RWPE2 (cell line): ENCODE measurements at regions not wholly inside any gene's neighbourhood (a gene's known extent, or its start where the extent isn't known, plus 50 kb on each side); places are given as distances from the start of the nearest gene placed in this dataset.

Source experiments
- ATAC-seq: fragments of 200-7000 bp; cut with Tn5 transposase; 3 replicates; pipeline ENCODE4 v1.9.1; 2021; ENCODE audit warnings: low read depth
- DNase-seq: peaks from one replicate; pipeline ENCODE4 v3.0.0-alpha.2; 2020; ENCODE audit warnings: low spot score
- H3K27ac ChIP-seq: fragments of 450-650 bp; 2 replicates; pipeline ENCODE4 v1.5.1; 2017; ENCODE audit warnings: mild to moderate bottlenecking; ENCODE audit not compliant: poor library complexity, severe bottlenecking
- H3K27me3 ChIP-seq: fragments of 250-450 bp; sonication (Bioruptor Pico); 2 replicates; pipeline ENCODE4 v1.5.1; 2021; ENCODE audit warnings: mild to moderate bottlenecking, moderate library complexity; ENCODE audit not compliant: insufficient read depth, poor library complexity, severe bottlenecking
- H3K36me3 ChIP-seq: fragments of 250-450 bp; sonication (Bioruptor Pico); 2 replicates; pipeline ENCODE4 v1.5.1; 2020; ENCODE audit warnings: low read depth, mild to moderate bottlenecking, moderate library complexity
- H3K4me1 ChIP-seq: fragments of 250-450 bp; sonication (Bioruptor Pico); 2 replicates; pipeline ENCODE4 v1.5.1; 2021; ENCODE audit warnings: mild to moderate bottlenecking, moderate library complexity; ENCODE audit not compliant: insufficient read depth, poor library complexity, severe bottlenecking
- H3K4me3 ChIP-seq: fragments of 250-450 bp; sonication (Bioruptor Pico); 2 replicates; pipeline ENCODE4 v1.5.1; 2021; ENCODE audit warnings: mild to moderate bottlenecking, moderate library complexity; ENCODE audit not compliant: severe bottlenecking
- H3K9me3 ChIP-seq: fragments of 250-450 bp; sonication (Bioruptor Pico); 2 replicates; pipeline ENCODE4 v1.5.1; 2021; ENCODE audit warnings: mild to moderate bottlenecking, moderate library complexity; ENCODE audit not compliant: severe bottlenecking
- TF ChIP-seq, protein P1 (sequence below): fragments of 450-650 bp; IDR thresholded peaks from one replicate; pipeline ENCODE4 v1.5.1; 2017; ENCODE audit warnings: mild to moderate bottlenecking, moderate library complexity; ENCODE audit not compliant: poor library complexity, severe bottlenecking

DNA sequence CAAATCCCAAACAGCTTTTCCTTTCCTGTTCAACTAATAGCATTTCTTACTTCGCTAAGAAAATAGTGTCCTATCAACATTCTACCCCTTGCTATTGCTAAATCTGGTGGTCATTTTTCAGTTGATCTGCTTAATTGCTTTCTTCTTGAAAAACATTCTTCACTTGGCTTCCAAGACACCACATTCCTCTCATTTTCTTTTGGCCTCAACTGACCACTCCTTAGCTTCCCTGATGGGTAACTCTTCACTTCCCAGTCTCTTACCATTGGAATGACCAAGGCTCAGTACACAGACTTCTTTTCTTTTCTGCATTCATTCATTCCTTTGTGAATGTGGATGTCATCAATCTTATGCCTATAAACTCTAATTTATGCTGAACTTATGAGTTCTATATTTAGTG, 230.8 kb upstream of the CDH2 start:
- DNase-seq (no peak), ATAC-seq (no peak)
- H3K4me3 ChIP-seq: no peak overlapping the region

DNA sequence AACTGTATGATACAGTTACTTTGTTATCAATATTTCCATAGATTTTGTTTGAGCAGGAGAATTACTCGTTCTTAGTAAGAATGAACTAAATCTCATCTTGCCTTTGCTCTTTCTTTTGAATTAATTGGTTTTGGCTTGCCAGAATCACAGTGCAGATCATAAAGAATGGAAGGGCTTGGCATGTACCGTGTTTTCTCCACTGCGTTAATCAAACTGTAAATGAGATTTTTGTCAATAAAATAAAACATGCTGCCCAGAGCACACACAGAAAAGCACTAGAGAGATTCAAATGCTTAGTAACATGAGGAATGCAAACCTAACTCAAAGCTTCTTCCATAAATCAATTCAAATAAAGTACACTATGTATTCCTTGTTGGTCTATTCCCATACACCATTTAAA, 229.6 kb upstream of the CDH2 start:
- TF ChIP-seq, protein P1, sequence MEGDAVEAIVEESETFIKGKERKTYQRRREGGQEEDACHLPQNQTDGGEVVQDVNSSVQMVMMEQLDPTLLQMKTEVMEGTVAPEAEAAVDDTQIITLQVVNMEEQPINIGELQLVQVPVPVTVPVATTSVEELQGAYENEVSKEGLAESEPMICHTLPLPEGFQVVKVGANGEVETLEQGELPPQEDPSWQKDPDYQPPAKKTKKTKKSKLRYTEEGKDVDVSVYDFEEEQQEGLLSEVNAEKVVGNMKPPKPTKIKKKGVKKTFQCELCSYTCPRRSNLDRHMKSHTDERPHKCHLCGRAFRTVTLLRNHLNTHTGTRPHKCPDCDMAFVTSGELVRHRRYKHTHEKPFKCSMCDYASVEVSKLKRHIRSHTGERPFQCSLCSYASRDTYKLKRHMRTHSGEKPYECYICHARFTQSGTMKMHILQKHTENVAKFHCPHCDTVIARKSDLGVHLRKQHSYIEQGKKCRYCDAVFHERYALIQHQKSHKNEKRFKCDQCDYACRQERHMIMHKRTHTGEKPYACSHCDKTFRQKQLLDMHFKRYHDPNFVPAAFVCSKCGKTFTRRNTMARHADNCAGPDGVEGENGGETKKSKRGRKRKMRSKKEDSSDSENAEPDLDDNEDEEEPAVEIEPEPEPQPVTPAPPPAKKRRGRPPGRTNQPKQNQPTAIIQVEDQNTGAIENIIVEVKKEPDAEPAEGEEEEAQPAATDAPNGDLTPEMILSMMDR: no peak
- ATAC-seq: no peak
- H3K4me1 ChIP-seq: no peaks in the 10 kb centered on the region

More for the DNA sequence above, 230.8 kb upstream of the CDH2 start:
- Histone ChIP-seq H3K9me3 (no peaks in the 10 kb centered on the region), H3K36me3 (no peaks in the 10 kb centered on the region), H3K4me1 (no peaks in the 10 kb centered on the region), H3K27me3 (no peaks in the 10 kb centered on the region), H3K27ac (no peak overlapping the region)
- TF ChIP-seq, protein P1: no peak

DNA sequence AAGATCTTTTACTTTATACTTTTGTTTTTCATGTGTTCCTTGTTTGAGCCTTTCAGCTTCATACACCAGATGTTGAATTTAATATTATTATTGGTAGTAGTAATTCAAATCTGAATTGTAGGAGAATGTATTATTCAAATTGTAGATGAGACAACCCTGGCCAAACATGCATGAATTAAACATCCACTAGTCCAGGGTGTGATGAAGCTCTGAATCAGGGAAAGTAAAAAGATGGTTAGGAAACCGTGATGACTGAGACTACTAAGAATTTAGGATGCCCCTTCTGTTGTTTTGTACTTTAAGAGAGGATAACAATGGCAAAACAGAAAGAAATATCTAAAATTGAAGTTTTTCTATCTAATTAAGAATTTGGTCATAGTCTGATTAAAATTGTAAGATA, 227.8 kb upstream of the CDH2 start:
- no peaks in the 10 kb centered on the region for H3K36me3 ChIP-seq
- TF ChIP-seq, protein P1: no peak
- ATAC-seq (no peak), DNase-seq (no peak)
- H3K27me3 ChIP-seq: no peaks in the 10 kb centered on the region
- no peaks in the 10 kb centered on the region for H3K4me1 ChIP-seq
- H3K27ac ChIP-seq: no peak overlapping the region
- no peaks in the 10 kb centered on the region for H3K9me3 ChIP-seq
- H3K4me3 ChIP-seq: no peak overlapping the region

More for the DNA sequence above, 229.6 kb upstream of the CDH2 start:
- H3K27ac ChIP-seq: no peak overlapping the region
- H3K9me3 ChIP-seq: no peaks in the 10 kb centered on the region
- no peaks in the 10 kb centered on the region for H3K36me3 ChIP-seq
- DNase-seq: no peak
- no peaks in the 10 kb centered on the region for H3K27me3 ChIP-seq
- H3K4me3 ChIP-seq: no peak overlapping the region

DNA sequence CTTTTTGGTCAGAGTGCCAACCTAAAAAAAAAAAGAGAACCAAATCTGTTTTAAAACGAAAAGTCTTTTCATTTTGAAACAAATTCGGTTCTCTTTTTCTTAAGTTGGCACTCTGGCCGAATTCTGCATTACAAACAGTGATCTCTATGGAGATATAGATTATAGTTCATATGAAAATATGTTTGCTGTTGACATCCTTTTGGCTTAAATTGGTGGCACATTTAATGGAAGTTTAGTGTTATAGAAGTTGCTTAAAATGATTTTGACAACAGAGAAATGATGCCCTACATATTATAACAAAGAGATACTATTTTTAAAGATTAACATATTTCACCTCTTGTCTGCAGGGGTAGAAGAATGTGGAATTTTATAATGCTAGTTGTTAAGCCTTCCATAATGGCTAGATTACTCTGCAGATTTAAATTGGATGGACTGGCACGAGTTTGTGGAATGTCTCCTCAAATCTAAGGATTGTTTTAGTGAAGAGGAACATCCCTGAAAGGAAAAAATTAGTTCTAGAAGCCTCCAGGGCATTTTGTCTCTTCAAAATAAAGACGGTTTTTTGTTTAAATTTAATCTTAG, 222.9 kb upstream of the CDH2 start:
- no peaks in the 10 kb centered on the region for H3K27me3 ChIP-seq
- ATAC-seq (no peak), DNase-seq (no peak)
- H3K9me3 ChIP-seq: no peaks in the 10 kb centered on the region
- H3K27ac ChIP-seq: no peak overlapping the region
- TF ChIP-seq, protein P1: no peak
- no peaks in the 10 kb centered on the region for H3K4me1 ChIP-seq
- H3K36me3 ChIP-seq: no peaks in the 10 kb centered on the region
- H3K4me3 ChIP-seq: no peak overlapping the region

DNA sequence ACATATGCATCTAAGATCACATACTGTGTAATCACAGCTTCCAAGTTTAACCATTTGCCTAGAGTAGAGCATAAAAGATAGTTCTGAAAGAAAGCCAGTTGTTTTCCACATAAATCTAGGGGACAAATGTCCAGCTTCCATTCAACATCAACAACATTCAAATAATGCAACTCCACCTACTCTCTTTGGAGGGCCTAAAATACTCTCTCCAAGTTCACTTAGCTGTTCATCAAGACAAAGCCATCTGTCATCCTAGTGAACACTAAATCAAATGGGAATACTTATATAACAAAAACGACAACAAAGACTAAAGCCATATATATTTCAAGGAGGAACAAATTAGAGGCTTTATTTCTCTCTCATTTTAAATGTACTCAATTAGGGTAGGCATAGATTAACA, 221.5 kb upstream of the CDH2 start:
- ATAC-seq (no peak), DNase-seq (no peak)
- Histone ChIP-seq H3K27ac (no peak overlapping the region), H3K36me3 (no peaks in the 10 kb centered on the region), H3K4me1 (no peaks in the 10 kb centered on the region), H3K4me3 (no peak overlapping the region), H3K9me3 (no peaks in the 10 kb centered on the region), H3K27me3 (no peaks in the 10 kb centered on the region)
- TF ChIP-seq, protein P1: no peak
